GM12801 (cell line): ENCODE measurements at regions not wholly inside any gene's neighbourhood (a gene's known extent, or its start where the extent isn't known, plus 50 kb on each side); places are given as distances from the start of the nearest gene placed in this dataset.

Experiments
- TF ChIP-seq, protein P1 (sequence below): IDR thresholded peaks from one replicate; pipeline ENCODE4 v1.5.1; 2011; ENCODE audit warnings: control low read depth; ENCODE audit not compliant: insufficient read length; ENCODE audit errors: extremely low read depth

DNA sequence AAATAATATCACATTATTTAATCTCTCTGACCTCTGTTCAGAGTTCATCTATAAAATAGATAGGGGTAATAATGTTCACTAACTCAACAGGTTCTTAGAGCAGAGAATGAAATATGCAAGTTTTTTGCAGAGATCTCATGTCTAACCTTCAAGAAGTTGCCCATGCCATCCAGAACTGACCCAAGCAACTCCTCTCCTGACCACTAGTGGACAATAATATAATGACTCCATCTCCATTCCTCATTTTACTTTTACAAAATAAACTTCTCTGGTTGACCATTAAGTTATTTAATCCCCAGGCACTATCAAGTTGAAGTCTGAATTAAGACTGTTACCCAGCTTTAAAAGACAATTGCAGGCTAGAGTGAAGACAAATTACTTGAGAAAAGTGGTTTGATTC lies 382.6 kb downstream of the KCNA4 start:
- TF ChIP-seq, protein P1, sequence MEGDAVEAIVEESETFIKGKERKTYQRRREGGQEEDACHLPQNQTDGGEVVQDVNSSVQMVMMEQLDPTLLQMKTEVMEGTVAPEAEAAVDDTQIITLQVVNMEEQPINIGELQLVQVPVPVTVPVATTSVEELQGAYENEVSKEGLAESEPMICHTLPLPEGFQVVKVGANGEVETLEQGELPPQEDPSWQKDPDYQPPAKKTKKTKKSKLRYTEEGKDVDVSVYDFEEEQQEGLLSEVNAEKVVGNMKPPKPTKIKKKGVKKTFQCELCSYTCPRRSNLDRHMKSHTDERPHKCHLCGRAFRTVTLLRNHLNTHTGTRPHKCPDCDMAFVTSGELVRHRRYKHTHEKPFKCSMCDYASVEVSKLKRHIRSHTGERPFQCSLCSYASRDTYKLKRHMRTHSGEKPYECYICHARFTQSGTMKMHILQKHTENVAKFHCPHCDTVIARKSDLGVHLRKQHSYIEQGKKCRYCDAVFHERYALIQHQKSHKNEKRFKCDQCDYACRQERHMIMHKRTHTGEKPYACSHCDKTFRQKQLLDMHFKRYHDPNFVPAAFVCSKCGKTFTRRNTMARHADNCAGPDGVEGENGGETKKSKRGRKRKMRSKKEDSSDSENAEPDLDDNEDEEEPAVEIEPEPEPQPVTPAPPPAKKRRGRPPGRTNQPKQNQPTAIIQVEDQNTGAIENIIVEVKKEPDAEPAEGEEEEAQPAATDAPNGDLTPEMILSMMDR: no peak

DNA sequence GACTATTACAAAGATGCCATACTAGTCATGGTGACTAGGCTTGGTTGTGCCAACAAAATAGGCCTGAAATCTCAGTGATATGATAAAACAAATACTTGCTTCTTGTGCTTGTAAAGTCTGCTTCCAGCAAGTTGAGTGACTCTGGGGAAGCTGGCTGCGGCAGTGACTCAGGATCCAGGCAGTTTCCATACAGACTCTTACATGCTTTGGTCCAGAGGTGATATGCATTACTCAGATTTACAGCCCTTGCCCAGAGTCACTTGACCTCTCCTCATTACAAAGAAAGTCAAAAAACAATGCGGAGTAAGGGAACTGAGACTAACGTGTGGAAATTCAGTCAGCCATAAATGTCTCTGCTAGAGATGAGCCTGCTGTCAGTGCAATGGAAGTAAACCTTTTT lies 387.5 kb downstream of the KCNA4 start:
- TF ChIP-seq, protein P1: no peak

DNA sequence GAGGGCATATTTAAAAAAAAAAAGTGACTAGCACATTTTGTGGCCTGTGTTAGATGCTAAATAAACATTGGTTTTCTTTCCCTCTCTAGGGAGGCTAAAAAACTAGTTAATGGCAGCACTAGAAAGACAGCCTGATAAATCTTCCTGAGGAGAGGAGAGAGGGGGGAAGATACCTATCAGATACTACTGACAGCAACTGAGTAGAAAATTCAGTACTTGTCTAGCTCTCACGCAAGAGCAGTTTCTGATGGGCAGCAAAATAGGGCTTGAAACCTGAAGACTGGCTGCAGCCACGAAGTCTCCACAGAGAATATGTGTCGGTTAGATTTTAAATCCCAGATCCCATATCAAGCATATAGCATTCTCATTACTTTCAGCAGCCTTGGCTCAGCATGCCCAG lies 388.2 kb downstream of the KCNA4 start:
- TF ChIP-seq, protein P1: no peak

DNA sequence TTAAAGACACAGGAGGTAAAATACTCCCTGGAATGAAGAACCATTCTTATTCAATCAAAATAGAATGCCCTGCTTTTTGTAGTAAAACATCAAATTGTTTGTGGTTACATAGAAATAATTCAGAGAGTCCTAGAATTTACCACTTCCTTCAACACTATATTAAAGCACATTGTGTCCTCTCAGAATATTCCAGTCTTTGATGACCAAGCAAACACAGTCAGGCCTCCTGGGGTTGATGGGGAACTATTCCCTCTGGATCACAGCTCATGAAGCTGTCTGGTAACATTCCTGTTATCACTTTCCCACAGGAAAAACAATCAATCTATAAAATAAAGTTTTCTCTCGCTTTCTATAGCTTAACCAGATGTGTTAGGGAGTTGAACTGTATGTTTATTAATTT lies 389.3 kb downstream of the KCNA4 start:
- TF ChIP-seq, protein P1: no peak

DNA sequence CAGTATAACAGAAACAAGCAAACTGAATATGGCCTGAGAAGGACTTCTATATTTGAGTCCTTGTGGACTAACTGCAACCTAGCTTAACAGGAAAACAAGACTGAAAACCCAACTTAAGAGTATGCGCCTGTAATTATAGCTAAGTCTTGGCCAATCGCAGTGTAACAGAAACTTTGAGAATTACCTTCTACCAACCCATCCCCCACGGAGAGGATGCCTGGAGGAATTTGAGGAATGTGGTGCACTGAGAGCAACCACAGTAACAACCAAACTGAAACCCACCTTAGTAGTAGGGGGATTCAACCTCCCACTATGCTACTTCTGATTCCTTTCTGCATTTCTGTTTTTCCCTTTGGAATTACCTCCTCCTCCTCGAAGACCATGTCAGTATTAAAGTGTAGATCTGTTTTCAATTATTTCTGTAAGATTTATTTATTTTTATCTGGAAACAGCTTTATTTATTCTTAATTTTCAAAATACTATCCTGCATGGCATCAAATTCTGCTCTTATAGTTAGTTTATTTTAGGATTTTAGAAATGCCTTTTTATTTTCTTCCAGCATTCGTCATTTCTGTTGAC lies 393.6 kb downstream of the KCNA4 start:
- TF ChIP-seq, protein P1: no peak

DNA sequence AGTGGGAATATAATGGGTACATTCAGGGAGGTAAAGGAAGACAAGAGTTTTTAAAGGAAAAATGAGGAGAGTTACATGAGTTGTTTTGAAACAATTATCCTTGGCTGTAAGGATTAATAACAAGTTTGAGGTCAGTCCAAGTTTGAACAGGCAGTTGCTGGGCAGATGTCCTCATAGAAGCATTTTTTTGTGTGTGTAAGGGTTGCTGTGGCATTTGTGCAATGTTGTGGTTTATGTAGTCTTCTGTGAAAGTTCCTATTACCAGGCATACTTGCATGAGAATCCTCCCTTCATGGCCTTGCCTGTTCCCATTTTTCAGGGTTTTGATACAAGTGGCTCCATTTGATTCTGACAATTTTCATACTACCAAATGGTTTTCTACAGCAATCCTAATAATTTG lies 400.2 kb downstream of the KCNA4 start:
- TF ChIP-seq, protein P1: no peak

DNA sequence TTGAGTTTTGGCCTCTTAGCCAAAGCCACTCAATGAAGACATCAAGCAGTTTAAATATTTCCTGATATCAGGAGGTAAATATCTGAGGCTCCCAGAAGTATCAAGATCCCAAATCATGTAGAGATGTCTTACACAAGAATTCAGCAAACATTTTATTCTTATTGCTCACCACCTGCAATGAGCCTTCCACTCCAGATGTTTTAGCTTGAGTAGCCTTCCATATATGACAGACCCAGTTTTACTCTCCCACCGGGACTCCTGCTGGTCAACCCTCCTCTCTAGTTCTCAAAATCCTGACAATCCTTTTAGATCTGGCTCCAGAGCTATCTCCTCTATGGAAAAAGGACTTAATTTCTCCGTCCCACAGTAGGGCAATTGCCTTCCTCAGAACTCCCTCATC lies 404.4 kb downstream of the KCNA4 start:
- TF ChIP-seq, protein P1: no peak
